ENCODE measurements at regions not wholly inside any gene's neighbourhood (a gene's known extent, or its start where the extent isn't known, plus 50 kb on each side); places are given as distances from the start of the nearest gene placed in this dataset.
"Not testable (repeated sequence)": the region's sequence is repeated elsewhere in the genome, so short reads cannot be mapped to it uniquely, and the experiment has no call there.

DNA sequence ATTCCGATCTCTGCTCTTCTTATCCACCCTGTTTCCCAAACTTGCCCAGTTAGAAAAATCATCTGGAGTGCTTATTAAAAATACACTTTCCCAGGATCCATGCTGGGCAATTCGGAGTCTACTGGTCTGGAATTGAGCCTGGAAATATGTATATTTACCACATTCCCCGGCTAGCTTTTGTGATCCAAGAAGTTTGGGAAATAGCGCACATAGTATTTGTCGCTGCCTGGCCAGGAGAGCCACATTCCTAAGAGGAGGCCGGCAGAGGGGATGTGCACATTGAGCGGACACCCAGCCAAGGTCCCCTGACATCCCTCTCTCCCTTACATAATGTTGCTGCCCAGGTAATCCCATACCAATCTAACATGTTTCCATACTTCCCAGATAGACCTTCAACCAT is 62.1 kb upstream of the TMEM97 start:
- TF ChIP-seq CTCF (IDR thresholded peaks at IDR 0.05; ENCODE audit: low read depth, low read length, missing control alignments): no peak
- H3K4me3 ChIP-seq (replicated peaks; ENCODE audit: low read depth, low read length): no peak overlapping the region
- no peak for DNase-seq (ENCODE audit: extremely low read depth, low read depth)

DNA sequence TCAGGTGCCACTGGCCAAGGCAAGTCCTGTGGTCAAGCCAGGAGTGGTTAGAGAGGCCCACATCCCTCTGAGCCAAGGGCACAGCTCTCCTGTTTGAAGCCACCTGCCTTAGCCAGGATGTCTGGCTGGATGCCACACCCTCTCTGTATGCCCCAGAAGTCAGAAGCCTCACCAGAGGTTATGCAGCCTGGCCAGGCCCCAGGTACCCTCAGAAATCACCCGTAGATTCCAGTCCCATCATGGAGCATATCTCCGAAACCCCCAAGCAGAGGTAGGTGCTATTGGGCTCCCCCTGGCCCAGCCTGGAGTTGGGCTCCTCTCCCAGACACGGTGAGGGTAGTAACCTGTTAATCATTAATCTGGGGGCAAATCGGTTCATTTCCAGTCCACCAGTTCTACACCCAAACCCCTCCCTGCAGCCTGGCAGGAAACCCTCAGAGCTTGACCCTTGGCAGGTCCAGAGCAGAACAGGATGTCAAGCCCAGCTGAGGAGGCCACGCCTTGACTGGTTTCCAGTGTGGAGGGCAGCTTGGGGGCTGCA is 60.6 kb upstream of the TMEM97 start:
- H3K4me3 ChIP-seq (replicated peaks; ENCODE audit: low read depth, low read length): no peak overlapping the region
- no peak for DNase-seq (ENCODE audit: extremely low read depth, low read depth)
- TF ChIP-seq CTCF (IDR thresholded peaks at IDR 0.05; ENCODE audit: low read depth, low read length, missing control alignments): no peak

- no peak overlapping the region for H3K4me3 ChIP-seq (replicated peaks; ENCODE audit: low read depth, low read length)
- DNase-seq (ENCODE audit: extremely low read depth, low read depth): no peak
- TF ChIP-seq CTCF (IDR thresholded peaks at IDR 0.05; ENCODE audit: low read depth, low read length, missing control alignments): no peak
Observed at GRCh38 chr17:28261219-28261618, 57.8 kb upstream of the TMEM97 start.

- DNase-seq (ENCODE audit: extremely low read depth, low read depth); H3K4me3 ChIP-seq (replicated peaks; ENCODE audit: low read depth, low read length): not testable (repeated sequence)
Observed at GRCh38 chr17:28262123-28262745, 56.8 kb upstream of the TMEM97 start.

- DNase-seq (ENCODE audit: extremely low read depth, low read depth); H3K4me3 ChIP-seq (replicated peaks; ENCODE audit: low read depth, low read length): not testable (repeated sequence)
Observed at GRCh38 chr17:28264902-28265548, 54.0 kb upstream of the TMEM97 start.

GRCh38 chr17:28265856-28266546 is 53.0 kb upstream of the TMEM97 start:
- not testable (repeated sequence) for H3K4me3 ChIP-seq (replicated peaks; ENCODE audit: low read depth, low read length)

DNA sequence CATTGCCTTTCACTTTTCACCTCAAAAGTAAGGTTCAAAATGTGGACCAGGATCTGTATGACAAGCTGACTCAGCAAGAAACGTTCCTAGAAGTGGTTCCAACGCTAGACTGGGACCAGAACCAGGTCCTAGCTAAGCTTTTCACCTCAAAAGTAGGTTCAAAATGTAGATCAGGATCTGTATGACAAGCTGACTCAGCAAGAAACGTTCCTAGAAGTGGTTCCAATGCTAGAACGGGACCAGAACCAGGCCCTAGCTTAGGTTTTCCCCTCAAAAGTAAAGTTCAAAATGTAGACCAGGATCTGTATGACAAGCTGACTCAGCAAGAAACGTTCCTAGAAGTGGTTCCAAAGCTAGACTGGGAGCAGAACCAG is 52.5 kb upstream of the TMEM97 start:
- not testable (repeated sequence) for H3K4me3 ChIP-seq (replicated peaks; ENCODE audit: low read depth, low read length)

More at GRCh38 chr17:28265856-28266546, 53.0 kb upstream of the TMEM97 start:
- not testable (repeated sequence) for DNase-seq (ENCODE audit: extremely low read depth, low read depth)

GRCh38 chr17:28266926-28267719 is 51.9 kb upstream of the TMEM97 start:
- not testable (repeated sequence) for H3K4me3 ChIP-seq (replicated peaks; ENCODE audit: low read depth, low read length); DNase-seq (ENCODE audit: extremely low read depth, low read depth)

More for the DNA sequence above, 52.5 kb upstream of the TMEM97 start:
- DNase-seq (ENCODE audit: extremely low read depth, low read depth): not testable (repeated sequence)
